ENCODE measurements at regions not wholly inside any gene's neighbourhood (a gene's known extent, or its start where the extent isn't known, plus 50 kb on each side); places are given as distances from the start of the nearest gene placed in this dataset.
"Not testable (repeated sequence)": the region's sequence is repeated elsewhere in the genome, so short reads cannot be mapped to it uniquely, and the experiment has no call there.

DNA sequence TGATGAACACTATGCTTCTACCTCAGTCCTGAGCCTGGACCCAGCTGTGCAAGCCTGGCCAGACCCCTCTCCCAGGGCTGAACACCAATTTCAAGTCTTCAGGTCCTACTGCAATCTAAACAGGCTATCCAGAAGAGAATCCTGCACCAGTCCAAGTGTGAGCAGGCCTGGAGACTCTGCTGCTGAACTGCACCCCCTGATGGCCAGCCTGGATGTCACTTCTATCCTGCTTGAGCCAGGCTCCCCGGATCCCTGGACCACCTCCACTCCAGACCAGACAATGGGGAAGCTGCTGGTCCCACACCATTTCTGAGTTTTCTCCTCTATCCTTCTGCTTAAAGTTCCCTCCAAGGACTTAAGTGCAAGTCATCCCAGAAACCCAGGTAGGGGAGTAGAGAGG, 127.3 kb upstream of the TRIM73 start:
- TF ChIP-seq, protein P1, sequence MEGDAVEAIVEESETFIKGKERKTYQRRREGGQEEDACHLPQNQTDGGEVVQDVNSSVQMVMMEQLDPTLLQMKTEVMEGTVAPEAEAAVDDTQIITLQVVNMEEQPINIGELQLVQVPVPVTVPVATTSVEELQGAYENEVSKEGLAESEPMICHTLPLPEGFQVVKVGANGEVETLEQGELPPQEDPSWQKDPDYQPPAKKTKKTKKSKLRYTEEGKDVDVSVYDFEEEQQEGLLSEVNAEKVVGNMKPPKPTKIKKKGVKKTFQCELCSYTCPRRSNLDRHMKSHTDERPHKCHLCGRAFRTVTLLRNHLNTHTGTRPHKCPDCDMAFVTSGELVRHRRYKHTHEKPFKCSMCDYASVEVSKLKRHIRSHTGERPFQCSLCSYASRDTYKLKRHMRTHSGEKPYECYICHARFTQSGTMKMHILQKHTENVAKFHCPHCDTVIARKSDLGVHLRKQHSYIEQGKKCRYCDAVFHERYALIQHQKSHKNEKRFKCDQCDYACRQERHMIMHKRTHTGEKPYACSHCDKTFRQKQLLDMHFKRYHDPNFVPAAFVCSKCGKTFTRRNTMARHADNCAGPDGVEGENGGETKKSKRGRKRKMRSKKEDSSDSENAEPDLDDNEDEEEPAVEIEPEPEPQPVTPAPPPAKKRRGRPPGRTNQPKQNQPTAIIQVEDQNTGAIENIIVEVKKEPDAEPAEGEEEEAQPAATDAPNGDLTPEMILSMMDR (IDR thresholded peaks at IDR 0.05) = not testable (repeated sequence)
- not testable (repeated sequence) for TF ChIP-seq POLR2A, EP300 (IDR thresholded peaks at IDR 0.05)

Data from tibial nerve (tissue), 4 donors.